ENCODE measurements at regions not wholly inside any gene's neighbourhood (a gene's known extent, or its start where the extent isn't known, plus 50 kb on each side); places are given as distances from the start of the nearest gene placed in this dataset.

GRCh38 chr4:157911662-157912061, 261.2 kb downstream of the GASK1B start:
- Histone ChIP-seq H3K9me3 (no peaks in the 10 kb centered on the region), H3K27me3 (no peaks in the 10 kb centered on the region), H3K4me1 (no peaks in the 10 kb centered on the region), H3K4me3 (no peak overlapping the region), H3K36me3 (no peaks in the 10 kb centered on the region), H3K27ac (no peak overlapping the region)
- no peak for TF ChIP-seq POLR2AphosphoS5 (IDR thresholded peaks at IDR 0.05)
- no peak for TF ChIP-seq POLR2A (IDR thresholded peaks at IDR 0.05)
- no peak for TF ChIP-seq CTCF (IDR thresholded peaks at IDR 0.05)
- intact Hi-C loops (cut with DNase I; ENCODE audit: low total_unique reads) = no loop called here
- DNase-seq (ENCODE audit: low spot score in 2 of 2) = no peak

GRCh38 chr4:157908691-157909090, 264.1 kb downstream of the GASK1B start:
- Histone ChIP-seq H3K4me3 (no peak overlapping the region), H3K27me3 (no peaks in the 10 kb centered on the region), H3K27ac (no peak overlapping the region), H3K36me3 (no peaks in the 10 kb centered on the region), H3K4me1 (no peaks in the 10 kb centered on the region), H3K9me3 (no peaks in the 10 kb centered on the region)
- TF ChIP-seq POLR2AphosphoS5 (IDR thresholded peaks at IDR 0.05) (no peak), CTCF (IDR thresholded peaks at IDR 0.05) (no peak), POLR2A (IDR thresholded peaks at IDR 0.05) (no peak)
- intact Hi-C loops (cut with DNase I; ENCODE audit: low total_unique reads) = no loop called here
- DNase-seq (ENCODE audit: low spot score in 2 of 2) = no peak

- Histone ChIP-seq H3K27me3 (no peaks in the 10 kb centered on the region), H3K4me3 (no peak overlapping the region), H3K27ac (no peak overlapping the region), H3K9me3 (no peaks in the 10 kb centered on the region), H3K4me1 (no peaks in the 10 kb centered on the region), H3K36me3 (no peaks in the 10 kb centered on the region)
- intact Hi-C loops (cut with DNase I; ENCODE audit: low total_unique reads) = no loop called here
- TF ChIP-seq POLR2AphosphoS5 (IDR thresholded peaks at IDR 0.05) (no peak), CTCF (IDR thresholded peaks at IDR 0.05) (no peak), POLR2A (IDR thresholded peaks at IDR 0.05) (no peak)
- no peak for DNase-seq (ENCODE audit: low spot score in 2 of 2)
Measured at GRCh38 chr4:157908031-157908430, 264.8 kb downstream of the GASK1B start.

- no peaks in the 10 kb centered on the region for H3K36me3 ChIP-seq
- TF ChIP-seq POLR2AphosphoS5 (IDR thresholded peaks at IDR 0.05) (no peak), POLR2A (IDR thresholded peaks at IDR 0.05) (no peak)
- intact Hi-C loops (cut with DNase I; ENCODE audit: low total_unique reads) = no loop called here
- H3K4me1 ChIP-seq = no peaks in the 10 kb centered on the region
- H3K9me3 ChIP-seq = no peaks in the 10 kb centered on the region
- no peak for DNase-seq (ENCODE audit: low spot score in 2 of 2)
- no peaks in the 10 kb centered on the region for H3K27me3 ChIP-seq
- no peak overlapping the region for H3K27ac ChIP-seq
- H3K4me3 ChIP-seq = no peak overlapping the region
Measured at GRCh38 chr4:157907226-157907946, 265.4 kb downstream of the GASK1B start.

GRCh38 chr4:157898836-157899605, 273.8 kb downstream of the GASK1B start:
- intact Hi-C loops (cut with DNase I; ENCODE audit: low total_unique reads) = no loop called here
- H3K36me3 ChIP-seq = no peaks in the 10 kb centered on the region
- no peaks in the 10 kb centered on the region for H3K4me1 ChIP-seq
- no peaks in the 10 kb centered on the region for H3K9me3 ChIP-seq
- no peak overlapping the region for H3K4me3 ChIP-seq
- no peak for DNase-seq (ENCODE audit: low spot score in 2 of 2)
- no peak overlapping the region for H3K27ac ChIP-seq
- TF ChIP-seq CTCF (IDR thresholded peaks at IDR 0.05) (no peak), POLR2AphosphoS5 (IDR thresholded peaks at IDR 0.05) (no peak), POLR2A (IDR thresholded peaks at IDR 0.05) (no peak)
- no peaks in the 10 kb centered on the region for H3K27me3 ChIP-seq
